PC-9 (cell line): ENCODE measurements at regions not wholly inside any gene's neighbourhood (a gene's known extent, or its start where the extent isn't known, plus 50 kb on each side); places are given as distances from the start of the nearest gene placed in this dataset.

ENCODE experiments used
- EZH2 ChIP-seq: fragments of 200-600 bp; sonication (generic); IDR thresholded peaks from 2 replicates; pipeline ENCODE4 v1.8.0; 2017; ENCODE audit warnings: antibody characterized with exemption, low read depth
- TF ChIP-seq, protein P1 (sequence below): fragments of 200-600 bp; sonication (generic); conservative IDR thresholded peaks from 2 replicates; pipeline ENCODE4 v1.6.1; 2017; ENCODE audit warnings: mixed run types, antibody characterized with exemption, mild to moderate bottlenecking, moderate library complexity

DNA sequence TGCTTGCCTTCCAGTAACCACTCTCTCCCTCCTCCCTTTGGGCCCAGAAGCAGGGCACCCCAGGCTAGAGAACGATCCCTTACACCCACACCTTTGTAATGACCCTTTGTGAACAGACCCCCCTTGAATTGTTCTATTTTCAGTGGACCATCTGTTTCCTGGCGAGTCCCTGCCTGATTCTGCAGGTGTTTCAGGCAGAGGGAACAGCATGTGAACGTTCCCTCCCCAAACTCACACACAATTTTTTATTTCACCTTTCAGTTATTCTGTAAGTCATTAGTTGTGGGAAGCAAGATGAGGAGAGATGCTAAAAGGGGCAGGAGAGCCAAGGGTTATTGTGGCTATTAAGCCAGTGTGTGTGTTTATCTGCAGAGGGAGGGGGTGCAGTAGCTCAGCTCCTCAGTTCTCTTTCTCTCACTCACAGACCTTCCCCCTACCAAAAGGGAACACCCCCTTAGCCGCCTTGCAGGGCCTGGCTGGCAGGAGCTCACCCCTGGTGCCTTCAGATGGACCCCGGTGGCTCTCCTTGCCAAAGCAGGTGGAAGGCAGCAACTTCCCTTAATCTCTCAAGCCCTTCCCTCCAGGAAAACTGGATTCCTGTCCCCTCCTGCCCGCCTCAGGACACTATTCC lies 64.8 kb upstream of the SPON1 start:
- TF ChIP-seq, protein P1, sequence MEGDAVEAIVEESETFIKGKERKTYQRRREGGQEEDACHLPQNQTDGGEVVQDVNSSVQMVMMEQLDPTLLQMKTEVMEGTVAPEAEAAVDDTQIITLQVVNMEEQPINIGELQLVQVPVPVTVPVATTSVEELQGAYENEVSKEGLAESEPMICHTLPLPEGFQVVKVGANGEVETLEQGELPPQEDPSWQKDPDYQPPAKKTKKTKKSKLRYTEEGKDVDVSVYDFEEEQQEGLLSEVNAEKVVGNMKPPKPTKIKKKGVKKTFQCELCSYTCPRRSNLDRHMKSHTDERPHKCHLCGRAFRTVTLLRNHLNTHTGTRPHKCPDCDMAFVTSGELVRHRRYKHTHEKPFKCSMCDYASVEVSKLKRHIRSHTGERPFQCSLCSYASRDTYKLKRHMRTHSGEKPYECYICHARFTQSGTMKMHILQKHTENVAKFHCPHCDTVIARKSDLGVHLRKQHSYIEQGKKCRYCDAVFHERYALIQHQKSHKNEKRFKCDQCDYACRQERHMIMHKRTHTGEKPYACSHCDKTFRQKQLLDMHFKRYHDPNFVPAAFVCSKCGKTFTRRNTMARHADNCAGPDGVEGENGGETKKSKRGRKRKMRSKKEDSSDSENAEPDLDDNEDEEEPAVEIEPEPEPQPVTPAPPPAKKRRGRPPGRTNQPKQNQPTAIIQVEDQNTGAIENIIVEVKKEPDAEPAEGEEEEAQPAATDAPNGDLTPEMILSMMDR: no peak
- TF ChIP-seq EZH2: no peak
